ENCODE measurements at regions not wholly inside any gene's neighbourhood (a gene's known extent, or its start where the extent isn't known, plus 50 kb on each side); places are given as distances from the start of the nearest gene placed in this dataset.

DNA sequence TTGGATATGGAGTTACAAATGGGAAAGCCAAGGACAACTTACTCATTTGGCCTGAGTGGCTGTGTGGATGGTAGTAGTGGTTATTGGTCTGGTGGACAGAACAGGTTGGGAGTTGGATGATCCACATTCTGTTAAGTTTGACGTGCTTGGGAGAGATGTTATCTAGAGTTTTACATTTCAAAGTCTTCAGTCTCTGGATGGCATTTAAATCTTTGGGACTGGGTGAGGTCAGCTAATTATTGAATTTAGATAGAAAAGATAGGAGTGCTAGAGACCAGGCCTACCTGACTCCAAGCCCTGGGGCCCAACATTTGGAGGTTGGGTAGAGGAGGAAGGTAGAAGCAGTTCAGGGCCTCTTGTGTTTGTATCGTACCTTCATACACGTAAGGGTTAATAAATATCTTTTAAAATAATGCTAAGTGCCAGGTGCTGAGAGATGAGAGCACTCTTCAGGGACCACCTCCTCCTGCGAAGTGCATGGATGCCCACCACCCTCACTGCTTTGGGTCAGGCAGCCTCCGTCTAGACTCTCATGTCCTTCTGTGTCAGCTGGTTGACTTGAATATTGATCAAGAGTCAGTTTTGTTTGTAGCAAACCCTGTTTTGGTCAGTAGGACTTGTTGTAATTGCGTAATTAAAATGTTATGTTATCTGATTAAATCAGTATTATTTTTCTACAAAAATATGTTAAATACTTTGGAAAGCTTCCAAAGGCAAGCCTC, 460.4 kb upstream of the RGS6 start:
- no peak for ATAC-seq

DNA sequence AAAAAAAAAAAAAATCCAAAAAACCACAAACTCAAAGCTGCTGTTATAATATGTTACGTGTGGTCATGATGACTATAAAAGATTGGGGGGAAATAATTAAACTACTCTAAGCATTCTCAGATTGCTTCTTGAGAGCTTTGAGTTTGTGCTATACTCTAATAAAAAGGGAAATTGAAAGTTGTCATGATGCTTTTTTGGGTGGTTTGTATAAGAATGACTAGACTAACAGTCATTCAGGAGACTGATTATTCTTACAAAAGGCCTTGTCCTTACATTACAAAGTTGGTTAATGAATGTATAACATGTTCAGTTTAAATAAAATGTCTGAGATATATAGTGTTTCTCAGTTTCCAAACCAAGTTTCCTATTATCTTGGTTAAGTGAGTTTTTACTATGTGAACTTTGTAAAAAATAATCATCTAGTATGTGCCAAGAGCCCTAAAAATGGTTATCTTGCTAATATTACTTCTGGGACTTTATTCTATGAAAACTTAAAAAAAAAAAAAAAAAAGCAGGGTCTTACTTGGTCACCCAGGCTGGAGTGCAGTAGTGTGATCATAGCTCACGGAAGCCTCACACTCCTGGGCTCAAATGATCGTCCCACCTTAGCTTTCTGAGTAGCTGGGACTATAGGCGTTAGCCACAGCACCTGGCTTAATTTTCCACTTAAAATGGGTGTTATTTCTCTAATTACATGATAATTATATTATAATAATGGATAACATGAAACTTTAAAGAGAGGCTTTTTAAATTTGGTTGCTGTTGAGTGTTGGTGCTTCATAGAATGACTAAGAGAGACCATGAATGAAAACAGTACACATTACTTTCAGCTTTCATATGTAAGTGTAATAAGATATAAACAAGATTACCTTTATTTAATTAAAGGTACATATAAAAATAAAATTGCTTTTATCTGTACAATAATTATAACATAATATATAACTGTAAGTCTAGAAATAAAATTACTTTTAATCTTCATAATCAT, 459.6 kb upstream of the RGS6 start:
- no peak for ATAC-seq

DNA sequence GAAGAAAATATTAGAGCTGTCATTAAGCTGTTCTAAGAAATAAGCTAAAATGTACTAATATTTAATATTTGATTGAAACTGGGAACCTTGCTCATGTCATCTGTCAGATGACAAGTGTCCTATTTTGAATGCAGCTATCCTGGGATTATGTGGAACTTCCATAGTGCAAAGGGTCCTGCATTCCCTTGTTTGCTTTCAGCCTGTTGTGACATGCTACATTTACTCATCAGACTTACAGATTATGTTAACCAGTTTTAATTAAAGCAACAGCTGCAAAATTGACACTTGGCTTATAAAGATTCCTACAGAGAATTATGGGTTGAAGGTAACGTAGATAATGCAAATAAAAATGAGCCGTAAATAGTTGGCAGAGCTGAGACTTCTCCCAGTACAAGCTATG, 458.4 kb upstream of the RGS6 start:
- no peak for ATAC-seq

- ATAC-seq, result peak; percentile 22
Observed at GRCh38 chr14:71474301-71475265, 457.6 kb upstream of the RGS6 start.

GRCh38 chr14:71475916-71476315, 456.3 kb upstream of the RGS6 start:
- ATAC-seq, result no peak

DNA sequence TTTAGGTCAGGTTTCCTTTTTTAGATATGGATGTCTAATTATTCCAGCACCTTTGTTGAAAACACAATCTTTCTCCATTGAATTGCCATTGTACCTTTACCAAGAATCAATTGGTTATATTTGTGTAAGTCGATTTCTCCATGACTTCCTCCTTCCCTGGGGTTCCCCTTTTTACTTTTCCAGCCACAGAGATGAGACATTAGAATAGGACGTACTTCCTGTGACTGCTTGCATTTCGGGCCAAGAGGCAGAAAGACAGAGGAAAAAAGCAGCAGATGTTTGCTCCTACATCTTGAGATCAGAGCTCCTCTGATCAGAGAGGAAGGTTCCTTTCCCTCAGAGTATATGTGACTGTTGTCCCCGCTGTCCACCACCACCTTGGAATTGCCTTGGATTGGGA, 453.7 kb upstream of the RGS6 start:
- no peak for ATAC-seq

- ATAC-seq, result no peak
Observed at GRCh38 chr14:71481021-71481654, 451.1 kb upstream of the RGS6 start.

DNA sequence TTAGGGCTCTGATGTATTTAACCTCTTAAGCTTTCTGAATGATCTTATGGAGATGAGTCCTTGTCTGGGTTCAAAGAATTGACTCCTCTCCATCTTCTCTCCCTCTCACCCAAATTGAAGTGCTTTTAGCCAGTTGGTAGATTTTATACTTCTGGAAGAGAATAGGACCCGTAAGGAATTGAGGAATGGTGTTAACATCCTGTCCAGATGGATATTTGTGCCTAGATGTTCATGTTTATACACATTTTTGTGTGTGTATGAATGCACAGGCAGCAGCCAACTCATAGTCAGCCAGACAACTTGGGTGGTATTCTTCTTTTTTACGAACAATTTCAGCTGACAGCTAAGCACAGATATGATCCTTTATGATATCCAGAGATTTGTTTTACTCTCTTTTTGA, 449.6 kb upstream of the RGS6 start:
- ATAC-seq, result no peak

DNA sequence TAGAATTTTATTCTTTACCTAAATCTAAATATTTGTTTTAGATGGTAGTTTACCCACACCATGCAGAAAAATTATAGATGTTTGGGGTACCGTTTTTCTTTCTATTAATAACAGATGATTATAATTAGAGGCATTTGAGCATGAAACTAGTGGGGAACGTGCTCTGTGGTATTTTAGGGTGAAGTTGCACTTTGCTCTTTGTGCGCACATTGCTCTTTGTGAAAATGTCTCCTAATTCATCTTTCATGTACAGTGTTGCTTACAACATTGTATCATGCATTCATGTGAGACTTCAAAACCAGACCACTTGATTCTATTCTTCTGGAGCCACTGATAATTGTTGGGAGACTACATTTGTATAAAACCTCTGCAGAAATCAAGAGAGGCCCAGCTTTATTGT, 449.1 kb upstream of the RGS6 start:
- no peak for ATAC-seq

DNA sequence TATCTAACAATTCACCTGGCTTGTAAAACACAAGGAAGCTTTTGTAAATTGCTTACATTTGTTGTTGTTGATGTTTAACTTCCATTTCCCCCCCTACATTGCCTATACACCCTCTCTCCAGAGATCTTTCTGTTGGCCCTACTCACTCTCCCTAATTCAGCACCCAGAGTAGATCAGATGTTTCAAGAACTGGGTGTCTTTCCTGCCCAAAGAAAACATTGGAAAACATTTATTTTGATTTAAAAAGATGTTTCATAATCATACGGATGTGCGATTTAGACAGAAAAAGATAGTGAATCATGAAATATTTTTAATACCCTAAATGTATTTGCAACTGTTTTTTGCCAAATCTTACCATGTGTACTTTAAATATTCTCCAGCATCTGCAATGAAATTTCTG, 446.4 kb upstream of the RGS6 start:
- no peak for ATAC-seq

GRCh38 chr14:71486279-71486678, 445.9 kb upstream of the RGS6 start:
- no peak for ATAC-seq

- ATAC-seq, result no peak
Observed at GRCh38 chr14:71487449-71487848, 444.8 kb upstream of the RGS6 start.

DNA sequence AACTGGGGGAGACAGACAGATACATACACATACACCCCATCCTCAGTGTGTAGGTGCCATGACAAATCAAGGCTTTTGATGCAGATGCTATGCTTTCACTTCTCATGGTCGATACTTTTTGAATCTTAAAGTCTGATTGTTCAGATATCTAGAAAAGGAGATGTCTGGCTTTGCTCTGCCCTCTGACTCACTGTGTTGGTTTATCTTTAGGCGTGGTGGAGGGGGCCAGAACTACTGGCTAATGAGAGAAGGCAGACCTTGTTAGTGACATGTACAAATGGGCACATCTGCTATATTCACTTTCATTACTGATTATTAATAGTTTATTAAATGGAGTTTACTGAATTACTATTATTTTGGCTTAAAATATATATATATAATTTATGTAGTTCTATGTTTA, 444.3 kb upstream of the RGS6 start:
- ATAC-seq, result no peak

DNA sequence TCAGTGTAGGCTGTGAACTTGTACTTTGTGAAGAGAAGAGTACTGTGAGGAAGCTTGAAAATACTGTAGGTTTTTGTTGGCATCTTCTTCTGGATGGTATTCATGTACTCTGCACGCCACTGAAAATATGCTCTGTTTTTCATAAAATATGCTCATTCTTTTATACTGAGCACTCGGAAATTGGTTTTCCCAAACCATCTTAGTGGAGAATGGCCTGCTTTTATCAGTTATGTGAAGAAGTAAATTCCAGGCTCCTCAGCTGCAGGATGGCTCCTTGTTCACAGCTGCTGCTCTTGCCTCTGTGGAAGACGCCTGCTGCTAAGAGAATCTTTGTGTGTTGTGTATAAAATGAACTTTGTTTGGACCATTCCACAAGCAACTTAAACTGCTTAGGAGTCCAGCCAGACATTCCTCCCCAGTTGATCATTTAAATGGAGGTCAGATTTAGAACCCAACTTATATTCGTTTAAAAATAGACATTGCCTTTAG, 443.5 kb upstream of the RGS6 start:
- ATAC-seq, result no peak

DNA sequence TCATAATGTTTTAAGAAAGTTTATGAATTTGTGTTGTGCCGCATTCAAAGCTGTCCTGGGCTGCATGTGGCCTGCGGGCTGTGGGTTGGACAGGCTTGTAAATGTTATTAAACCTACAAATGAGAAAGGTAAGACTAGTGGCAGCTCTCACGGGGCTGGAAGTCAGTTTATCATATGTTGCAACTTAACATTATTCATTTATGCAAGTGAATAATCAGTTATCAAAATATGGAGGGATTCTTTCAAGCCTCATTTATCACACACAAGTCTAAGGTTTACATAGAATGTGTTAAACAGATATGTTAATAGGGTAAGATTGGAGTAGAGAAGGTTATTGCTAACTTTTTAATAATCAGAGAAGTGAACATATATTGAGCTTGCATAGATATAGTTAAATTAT, 442.5 kb upstream of the RGS6 start:
- ATAC-seq, result no peak

- ATAC-seq, result no peak
Observed at GRCh38 chr14:71491931-71492330, 440.3 kb upstream of the RGS6 start.

- no peak for ATAC-seq
Observed at GRCh38 chr14:71492346-71492745, 439.9 kb upstream of the RGS6 start.

GRCh38 chr14:71497645-71498086, 434.6 kb upstream of the RGS6 start:
- peak; percentile 46 for ATAC-seq

GRCh38 chr14:71498212-71498611, 434.0 kb upstream of the RGS6 start:
- ATAC-seq, result no peak

DNA sequence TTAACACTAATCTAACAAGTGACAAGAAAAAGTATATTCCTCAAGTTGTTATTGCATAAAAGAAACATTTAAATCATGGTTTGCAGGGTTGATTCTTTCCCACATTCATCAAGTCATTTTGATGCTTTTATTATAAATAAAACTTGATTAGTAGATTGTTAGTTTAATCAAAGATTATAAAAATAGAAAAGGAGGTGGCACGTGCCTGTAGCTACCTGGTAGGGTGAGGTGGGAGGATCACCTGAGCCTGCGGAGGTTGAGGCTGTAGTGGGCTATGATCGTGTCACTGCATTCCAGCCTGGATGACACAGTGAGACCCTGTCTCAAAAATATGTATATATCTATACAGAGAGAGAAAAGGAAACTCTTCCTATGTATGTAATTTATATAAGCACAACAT, 433.2 kb upstream of the RGS6 start:
- no peak for ATAC-seq

GRCh38 chr14:71507681-71508080, 424.5 kb upstream of the RGS6 start:
- no peak for ATAC-seq

GRCh38 chr14:71508901-71509300, 423.3 kb upstream of the RGS6 start:
- no peak for ATAC-seq
